Peyer's patch (tissue), 4 donors: ENCODE measurements at regions not wholly inside any gene's neighbourhood (a gene's known extent, or its start where the extent isn't known, plus 50 kb on each side); places are given as distances from the start of the nearest gene placed in this dataset.
"Not testable (repeated sequence)": the region's sequence is repeated elsewhere in the genome, so short reads cannot be mapped to it uniquely, and the experiment has no call there.

Source experiments
- DNase-seq, 3 donors: peaks; one replicate each; pipeline ENCODE4 v3.0.0-alpha.2; 2017 to 2019
- H3K27ac ChIP-seq, 4 donors: fragments of 200-600 bp; sonication (generic); one replicate each; pipeline ENCODE4 v1.5.1; 2016 to 2019
- H3K27me3 ChIP-seq, 2 donors: fragments of 200-600 bp; sonication (generic); one replicate each; pipeline ENCODE4 v1.5.1; 2019
- H3K36me3 ChIP-seq, 3 donors: fragments of 200-600 bp; sonication (generic); one replicate each; pipeline ENCODE4 v1.5.1; 2016 to 2019
- H3K4me1 ChIP-seq, 4 donors: fragments of 200-600 bp; sonication (generic); one replicate each; pipeline ENCODE4 v1.5.1; 2016 to 2019
- H3K4me3 ChIP-seq, 4 donors: fragments of 200-600 bp; sonication (generic); 1 replicate in 3 of 4; 2 replicates in 1 of 4; pipeline ENCODE4 v1.5.1; 2016 to 2019; ENCODE audit warnings: mild to moderate bottlenecking in 1 of 4
- H3K9me3 ChIP-seq, 4 donors: fragments of 200-600 bp; sonication (generic); one replicate each; pipeline ENCODE4 v1.5.1; 2016 to 2019; ENCODE audit warnings: mild to moderate bottlenecking in 1 of 4

GRCh38 chr4:189703000-189703399 is 237.7 kb upstream of the FRG1 start:
- H3K9me3 ChIP-seq, H3K4me3 ChIP-seq, DNase-seq, H3K27ac ChIP-seq, H3K4me1 ChIP-seq, H3K27me3 ChIP-seq, H3K36me3 ChIP-seq: not testable (repeated sequence)

DNA sequence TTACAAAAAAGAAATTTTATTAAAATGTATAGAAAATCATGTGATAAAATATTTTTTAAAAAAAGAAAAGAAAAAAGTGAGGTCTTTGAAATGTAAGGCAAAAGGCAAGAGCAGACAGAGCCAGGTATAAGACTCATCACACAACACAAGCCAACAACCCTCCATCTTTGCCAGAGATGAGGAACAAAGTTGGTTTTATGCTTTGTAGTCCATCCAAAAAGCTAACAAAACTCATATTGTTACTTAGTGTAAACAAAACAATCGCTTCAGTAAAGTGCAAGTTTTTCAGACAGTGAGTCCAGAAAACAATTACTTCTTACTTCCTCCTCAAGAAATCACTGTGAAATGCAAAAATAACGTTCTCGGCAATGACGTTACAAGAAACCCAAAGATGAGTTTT is 233.9 kb upstream of the FRG1 start:
- H3K27me3 ChIP-seq, H3K4me3 ChIP-seq, H3K27ac ChIP-seq, H3K9me3 ChIP-seq, H3K36me3 ChIP-seq, DNase-seq, H3K4me1 ChIP-seq: not testable (repeated sequence)

GRCh38 chr4:189707227-189707626 is 233.4 kb upstream of the FRG1 start:
- H3K36me3 ChIP-seq, result not testable (repeated sequence)

DNA sequence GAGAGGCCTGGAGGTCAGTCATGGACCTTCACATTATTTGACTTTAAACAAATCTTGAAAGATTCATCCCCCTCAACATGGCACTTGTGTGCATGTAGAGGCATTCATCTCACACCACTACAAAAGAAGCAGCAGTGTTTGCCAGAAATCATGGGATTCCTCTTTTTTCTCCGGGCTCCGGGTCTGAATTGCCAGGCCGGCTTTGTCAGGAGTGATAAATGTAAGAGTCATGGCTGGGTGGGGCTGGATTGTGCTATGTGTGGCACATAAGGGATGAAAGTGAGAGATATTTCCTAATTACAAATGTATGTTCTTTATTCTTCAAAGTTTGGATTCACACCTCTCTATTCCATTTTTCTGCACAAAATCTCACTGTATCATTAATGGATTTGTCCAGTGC is 228.7 kb upstream of the FRG1 start:
- H3K36me3 ChIP-seq, DNase-seq, H3K9me3 ChIP-seq, H3K27ac ChIP-seq, H3K4me3 ChIP-seq, H3K27me3 ChIP-seq, H3K4me1 ChIP-seq: not testable (repeated sequence)

More at GRCh38 chr4:189707227-189707626, 233.4 kb upstream of the FRG1 start:
- not testable (repeated sequence) for DNase-seq, H3K4me3 ChIP-seq, H3K27ac ChIP-seq, H3K9me3 ChIP-seq, H3K27me3 ChIP-seq, H3K4me1 ChIP-seq

DNA sequence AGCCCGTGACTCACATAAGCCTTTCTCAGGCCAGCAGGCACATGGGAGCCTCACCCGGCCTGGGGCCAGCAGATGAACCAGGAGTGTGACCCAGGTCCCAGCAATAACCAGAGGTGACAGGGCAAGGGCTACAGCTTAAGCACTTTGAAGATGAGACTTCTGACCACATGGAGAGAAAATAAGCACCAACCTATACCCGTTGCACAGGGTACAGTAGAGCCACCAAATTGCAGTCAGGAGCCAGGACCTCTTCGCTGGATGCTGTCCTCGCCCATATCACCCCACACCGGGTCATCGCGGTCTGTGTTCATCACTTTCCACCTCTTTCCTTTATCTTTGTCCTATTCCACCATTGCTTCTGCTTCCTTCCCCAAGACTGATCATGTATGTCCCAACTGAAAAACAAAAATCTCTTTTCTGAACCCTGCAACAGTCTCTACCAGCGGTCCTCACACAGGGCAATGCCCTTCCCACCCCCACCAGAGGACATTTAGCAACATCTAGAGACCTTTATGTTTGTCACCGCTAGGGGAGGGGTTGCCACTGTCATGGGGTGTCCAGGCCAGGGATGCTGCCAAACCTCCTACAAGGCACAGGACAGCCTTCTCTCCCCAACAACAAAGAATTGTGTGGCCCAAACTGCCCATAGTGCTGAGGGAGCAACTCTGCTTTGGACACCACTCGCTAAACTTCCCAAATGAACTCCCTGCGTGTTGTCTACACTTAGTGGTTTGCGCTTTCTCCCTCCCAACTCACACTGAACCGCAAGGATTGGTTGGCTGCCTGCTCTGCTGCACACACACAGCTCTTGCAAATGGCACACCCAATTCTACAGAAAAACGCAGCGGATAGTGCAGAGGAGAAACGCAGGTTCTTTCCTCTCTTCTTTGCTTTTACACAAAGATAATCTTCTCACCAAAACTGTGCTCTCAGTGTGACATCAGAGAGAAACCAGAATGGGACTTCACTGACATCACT is 219.4 kb upstream of the FRG1 start:
- not testable (repeated sequence) for H3K4me3 ChIP-seq, H3K27ac ChIP-seq, DNase-seq, H3K36me3 ChIP-seq, H3K9me3 ChIP-seq, H3K4me1 ChIP-seq, H3K27me3 ChIP-seq

DNA sequence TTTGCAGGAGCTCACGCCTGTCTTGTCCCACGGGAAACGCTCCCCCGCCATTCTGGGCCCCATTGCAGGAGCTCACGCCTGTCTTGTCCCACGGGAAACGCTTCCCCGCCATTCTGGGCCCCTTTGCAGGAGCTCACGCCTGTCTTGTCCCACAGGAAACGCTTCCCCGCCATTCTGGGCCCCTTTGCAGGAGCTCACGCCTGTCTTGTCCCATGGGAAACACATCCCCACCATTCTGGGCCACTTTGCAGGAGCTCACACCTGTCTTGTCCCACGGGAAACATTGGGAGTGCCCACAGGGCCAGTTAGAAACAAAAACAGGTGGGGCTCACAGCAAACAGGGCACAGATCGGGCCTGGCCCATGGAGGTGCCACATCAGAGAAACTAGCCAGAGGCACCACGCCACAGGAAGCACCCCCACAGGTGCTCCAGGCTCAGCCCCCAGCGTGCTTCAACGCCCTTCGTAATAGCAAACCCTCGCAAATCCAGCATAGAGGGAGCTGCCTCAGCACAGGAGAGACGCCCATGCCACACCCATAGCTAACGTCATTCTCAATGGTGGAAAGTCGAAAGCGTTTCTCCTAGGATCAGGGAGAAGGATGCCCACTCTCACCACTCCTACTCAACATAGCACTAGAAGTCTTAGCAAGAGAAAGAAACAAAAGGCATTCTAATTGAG is 218.2 kb upstream of the FRG1 start:
- DNase-seq, H3K27ac ChIP-seq, H3K4me1 ChIP-seq, H3K36me3 ChIP-seq, H3K4me3 ChIP-seq, H3K27me3 ChIP-seq, H3K9me3 ChIP-seq: not testable (repeated sequence)

GRCh38 chr4:189727982-189728638 is 212.6 kb upstream of the FRG1 start:
- not testable (repeated sequence) for DNase-seq, H3K4me3 ChIP-seq, H3K9me3 ChIP-seq, H3K4me1 ChIP-seq, H3K27ac ChIP-seq, H3K36me3 ChIP-seq, H3K27me3 ChIP-seq

DNA sequence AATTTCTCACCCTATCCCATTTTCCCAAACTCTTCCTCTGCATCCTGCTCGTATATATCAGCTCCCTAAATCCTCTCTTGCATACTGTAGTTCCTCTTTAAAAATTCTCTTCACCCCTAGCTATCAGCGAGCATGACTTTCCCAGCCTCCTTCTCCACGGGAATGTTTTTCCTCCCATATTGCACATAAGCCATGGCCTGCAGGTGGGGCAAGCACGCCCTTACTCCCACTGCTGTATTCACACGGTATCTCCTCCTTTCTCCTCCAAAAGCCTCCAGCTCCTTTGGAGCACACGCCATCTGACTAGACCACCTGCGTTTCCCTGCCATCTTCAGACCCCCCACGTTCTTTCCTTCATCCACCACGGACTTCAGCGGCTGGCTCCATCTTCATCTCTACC is 208.7 kb upstream of the FRG1 start:
- H3K36me3 ChIP-seq, H3K4me3 ChIP-seq, H3K9me3 ChIP-seq, H3K27ac ChIP-seq, H3K4me1 ChIP-seq, DNase-seq, H3K27me3 ChIP-seq: not testable (repeated sequence)

DNA sequence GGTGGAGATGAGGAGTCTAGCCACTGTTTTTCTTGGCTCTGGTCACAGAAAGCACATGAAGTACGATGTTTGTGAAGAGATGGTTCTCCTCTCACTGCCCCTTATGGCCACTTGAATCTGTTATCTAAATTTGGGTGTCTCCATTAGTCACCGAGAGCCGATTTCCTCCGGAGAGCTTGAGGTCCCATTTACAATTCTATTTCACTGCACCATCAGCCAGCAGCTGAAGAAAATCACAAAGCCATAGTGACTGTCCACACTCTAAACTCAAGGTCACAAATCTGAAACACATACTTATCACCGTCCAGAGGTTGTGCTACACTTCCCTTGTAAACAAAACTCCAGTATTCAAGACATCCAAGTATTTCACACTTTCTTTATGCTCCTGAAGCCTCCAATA is 207.2 kb upstream of the FRG1 start:
- H3K9me3 ChIP-seq, H3K36me3 ChIP-seq, H3K27ac ChIP-seq, H3K4me3 ChIP-seq, H3K27me3 ChIP-seq, H3K4me1 ChIP-seq, DNase-seq: not testable (repeated sequence)

DNA sequence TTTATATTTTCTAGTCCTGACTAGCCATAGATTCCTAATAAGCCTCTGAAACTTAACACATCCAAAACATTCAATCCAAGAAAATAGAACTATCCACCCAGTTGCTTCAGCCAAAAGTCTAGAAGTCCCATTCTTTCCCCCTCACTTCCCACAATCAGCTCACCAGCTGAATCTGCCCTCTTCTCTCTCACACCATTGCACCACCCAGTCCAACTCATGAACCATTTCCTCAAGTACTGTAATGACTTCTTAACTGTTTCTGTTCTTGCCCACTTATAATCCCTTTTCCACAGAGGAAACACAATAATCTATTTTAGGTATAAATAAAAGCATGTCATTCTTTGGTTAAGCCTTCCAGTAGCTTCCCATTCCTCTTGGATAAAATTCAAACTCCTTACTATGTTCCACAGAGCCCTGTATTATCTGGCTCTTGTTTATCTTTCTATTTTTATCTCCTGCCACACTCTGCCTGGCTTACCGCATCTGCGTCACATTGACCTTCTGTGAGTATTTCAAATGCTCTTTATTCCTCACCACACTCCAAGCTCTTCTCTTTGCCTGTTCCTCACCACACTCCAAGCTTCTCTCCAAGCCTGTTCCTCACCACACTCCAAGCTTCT is 205.9 kb upstream of the FRG1 start:
- H3K27me3 ChIP-seq, H3K9me3 ChIP-seq, DNase-seq, H3K4me3 ChIP-seq, H3K27ac ChIP-seq, H3K36me3 ChIP-seq, H3K4me1 ChIP-seq: not testable (repeated sequence)

- H3K4me1 ChIP-seq, H3K36me3 ChIP-seq, DNase-seq, H3K27ac ChIP-seq, H3K27me3 ChIP-seq, H3K4me3 ChIP-seq, H3K9me3 ChIP-seq: not testable (repeated sequence)
Observed at GRCh38 chr4:189736656-189737055, 204.0 kb upstream of the FRG1 start.

DNA sequence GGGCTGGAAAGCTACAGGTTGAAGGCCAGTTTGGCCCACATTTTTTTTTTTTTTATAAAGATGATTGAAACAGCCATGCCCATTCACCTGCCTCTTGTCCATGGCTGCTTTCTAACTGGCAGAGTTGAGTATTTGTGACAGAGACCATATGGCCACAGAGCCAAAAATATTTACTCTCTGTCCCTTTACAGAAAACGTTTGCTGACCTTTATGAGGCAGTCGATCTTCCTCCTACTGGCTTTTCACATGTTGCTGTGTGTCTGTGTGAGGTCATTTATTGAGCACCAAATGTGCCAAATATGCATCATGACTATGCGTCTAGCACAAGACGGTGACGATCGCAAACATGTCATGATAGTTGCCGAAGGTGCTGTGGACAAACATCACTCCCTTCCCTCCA is 200.6 kb upstream of the FRG1 start:
- not testable (repeated sequence) for H3K4me3 ChIP-seq, H3K27me3 ChIP-seq, H3K27ac ChIP-seq, H3K9me3 ChIP-seq, H3K36me3 ChIP-seq, H3K4me1 ChIP-seq, DNase-seq
